COLO829 (cell line): ENCODE measurements at regions not wholly inside any gene's neighbourhood (a gene's known extent, or its start where the extent isn't known, plus 50 kb on each side); places are given as distances from the start of the nearest gene placed in this dataset.
"Not testable (repeated sequence)": the region's sequence is repeated elsewhere in the genome, so short reads cannot be mapped to it uniquely, and the experiment has no call there.

Experiments used
- DNase-seq: peaks from one replicate; pipeline ENCODE4 v3.0.0; 2012; ENCODE audit warnings: low spot score

DNA sequence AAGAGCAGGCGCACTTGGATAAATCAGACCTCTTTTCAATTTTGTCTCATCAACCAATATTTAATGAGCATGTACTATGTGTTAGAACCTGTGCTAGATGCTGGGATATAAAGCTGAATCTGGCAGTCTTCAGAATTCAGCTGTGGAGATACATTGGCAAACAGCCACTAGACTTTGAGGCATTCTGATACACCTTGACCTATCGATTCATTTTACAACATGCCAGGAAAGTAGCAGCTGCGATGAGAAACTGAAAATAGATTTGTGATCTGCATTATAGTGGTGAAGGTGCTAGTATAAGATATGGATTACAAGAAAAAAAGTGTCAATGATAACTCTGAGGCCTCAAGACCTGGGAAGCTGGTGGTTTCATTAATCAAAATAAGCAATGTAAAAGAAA is 1338.1 kb upstream of the TENM4 start:
- DNase-seq = no peak

DNA sequence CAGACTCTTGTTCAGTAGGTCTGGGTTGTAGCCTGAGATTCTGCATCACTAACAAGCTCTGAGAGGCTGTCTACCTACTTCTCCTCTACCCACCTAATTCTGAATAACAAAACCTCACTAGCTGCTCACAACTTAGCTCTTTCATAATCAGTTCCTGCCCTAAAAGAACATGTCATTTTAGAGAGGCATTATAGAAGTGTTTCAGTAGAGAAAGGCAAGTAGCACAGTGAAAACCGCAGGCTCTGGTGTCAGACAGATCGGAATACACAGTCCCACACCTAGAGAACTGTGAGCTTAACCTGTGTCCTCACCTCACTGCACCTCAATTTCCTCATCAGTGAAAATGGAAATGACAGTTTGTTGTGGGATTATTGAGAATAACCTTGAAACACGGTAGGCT is 1337.6 kb upstream of the TENM4 start:
- DNase-seq = no peak

DNA sequence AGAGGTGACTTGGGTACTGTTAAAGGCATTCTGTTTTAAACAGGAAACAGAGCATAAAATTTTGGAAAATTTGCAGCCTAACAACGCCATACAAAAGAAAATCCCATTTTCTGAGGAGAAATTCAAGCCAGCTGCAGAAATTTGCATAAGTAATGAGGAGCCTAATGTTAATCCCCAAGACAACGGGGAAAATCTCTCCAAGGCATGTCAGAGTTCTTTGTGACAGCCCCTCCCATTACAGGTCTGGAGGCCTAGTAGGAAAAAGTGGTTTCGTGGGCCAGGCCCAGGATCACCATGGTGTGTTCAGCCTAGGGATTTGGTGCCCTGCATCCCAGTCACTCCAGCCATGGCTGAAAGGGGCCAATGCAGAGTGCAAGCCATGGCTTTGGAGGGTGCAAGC is 1333.1 kb upstream of the TENM4 start:
- no peak for DNase-seq

DNA sequence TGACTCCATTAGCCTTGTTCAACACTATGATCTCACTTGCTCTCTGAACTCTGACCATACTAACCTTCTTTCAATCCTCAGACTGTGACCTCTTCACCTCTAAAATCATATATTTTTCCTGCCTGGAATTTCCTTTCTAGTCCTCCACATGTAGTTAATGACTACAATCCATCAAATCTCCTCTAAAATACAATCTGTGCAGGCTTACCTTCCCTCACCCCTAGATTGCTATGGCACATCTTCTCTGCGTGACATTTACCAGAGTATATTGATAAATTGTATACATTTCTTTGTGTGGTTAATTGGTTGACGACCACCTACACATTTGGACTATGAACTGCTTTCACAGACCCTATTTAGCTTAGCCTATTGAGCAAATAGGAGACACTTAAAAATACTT is 1330.2 kb upstream of the TENM4 start:
- no peak for DNase-seq

DNA sequence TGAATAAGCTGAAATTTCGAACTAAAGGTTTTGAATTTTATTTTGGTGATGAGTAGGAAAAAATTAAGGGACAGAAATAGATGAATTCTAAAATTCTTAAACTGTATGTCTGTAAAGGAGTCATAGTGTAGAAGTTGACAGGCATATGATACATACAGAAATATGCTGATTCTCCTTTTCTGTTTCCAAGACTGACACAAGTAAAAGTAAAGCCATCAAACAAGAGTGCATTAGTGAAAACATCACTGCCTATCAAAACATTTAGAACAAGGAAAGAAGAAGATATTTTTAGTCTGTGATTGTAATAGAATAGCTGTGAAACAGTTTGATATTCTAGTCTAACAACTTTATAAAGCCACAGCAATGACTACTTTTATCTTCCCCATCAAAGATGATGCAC is 1318.0 kb upstream of the TENM4 start:
- DNase-seq = no peak

DNA sequence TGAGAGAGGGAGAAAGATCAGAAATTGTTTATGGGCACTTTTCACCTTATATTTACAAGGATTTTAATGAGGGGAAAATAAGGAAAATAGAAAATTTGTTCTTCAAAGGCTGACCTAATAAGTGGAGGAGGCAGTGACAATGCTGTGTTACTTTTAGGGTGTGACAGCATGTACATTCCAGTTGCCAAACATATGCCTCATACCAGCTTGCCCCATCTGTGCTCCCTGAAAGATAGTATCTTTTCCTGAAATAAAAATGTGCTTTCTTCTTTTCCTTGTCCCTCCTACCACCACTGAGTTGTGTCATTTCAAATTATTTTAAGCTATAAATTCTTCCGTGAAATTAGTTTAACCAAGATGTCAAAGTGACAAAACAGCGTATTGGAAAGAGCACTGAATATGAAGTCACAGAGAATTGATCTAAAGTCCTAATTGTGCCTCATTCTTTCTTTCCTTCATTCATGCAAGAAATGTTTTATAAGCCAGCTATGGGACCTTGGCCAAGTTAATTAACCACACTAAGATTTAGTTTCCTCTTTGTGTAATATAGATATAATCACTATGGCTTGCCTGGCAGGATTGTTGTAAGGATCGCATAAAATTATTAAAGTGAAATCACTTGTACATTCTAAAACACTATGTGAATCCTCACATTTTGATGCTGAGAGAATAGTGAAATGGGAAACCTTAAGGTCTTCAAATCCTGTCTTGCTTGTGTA is 1307.5 kb upstream of the TENM4 start:
- no peak for DNase-seq

DNA sequence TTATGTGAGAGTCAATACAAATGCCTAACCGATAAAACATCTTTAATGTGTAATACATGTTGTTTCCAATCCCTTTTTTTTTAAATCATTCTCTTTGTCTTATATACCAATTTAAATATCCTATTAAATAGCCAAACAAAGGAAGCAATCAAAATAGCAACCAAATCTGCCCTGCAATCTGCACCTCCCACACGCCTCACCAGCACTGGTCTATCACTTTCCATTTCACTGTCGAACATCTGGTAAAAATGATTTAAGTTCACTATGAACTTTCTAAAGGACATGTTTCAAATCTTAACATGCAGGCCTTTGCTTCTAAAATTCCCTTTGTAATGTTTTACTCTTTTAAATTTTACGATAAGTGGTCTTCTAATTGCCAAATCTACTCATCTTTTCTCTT is 1305.5 kb upstream of the TENM4 start:
- DNase-seq = no peak

DNA sequence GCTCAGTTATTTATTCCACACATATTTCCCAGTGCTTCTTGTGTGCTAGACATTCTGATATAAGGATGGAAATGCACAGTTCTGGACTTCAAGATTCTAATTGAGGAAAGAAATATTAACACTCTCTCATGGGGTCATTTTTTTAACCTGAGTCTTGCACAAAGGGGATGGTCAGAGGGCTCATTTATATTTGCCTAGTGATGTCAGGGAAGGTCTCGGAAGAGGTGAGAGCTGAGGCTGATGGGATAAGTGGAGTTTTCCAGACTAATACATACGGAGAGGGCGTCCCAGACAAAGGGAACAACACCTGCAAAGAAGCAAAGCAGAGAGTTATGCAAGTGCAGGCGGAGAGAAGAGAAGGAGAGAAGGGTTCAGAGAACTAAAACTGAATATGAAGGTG is 1304.6 kb upstream of the TENM4 start:
- no peak for DNase-seq

DNA sequence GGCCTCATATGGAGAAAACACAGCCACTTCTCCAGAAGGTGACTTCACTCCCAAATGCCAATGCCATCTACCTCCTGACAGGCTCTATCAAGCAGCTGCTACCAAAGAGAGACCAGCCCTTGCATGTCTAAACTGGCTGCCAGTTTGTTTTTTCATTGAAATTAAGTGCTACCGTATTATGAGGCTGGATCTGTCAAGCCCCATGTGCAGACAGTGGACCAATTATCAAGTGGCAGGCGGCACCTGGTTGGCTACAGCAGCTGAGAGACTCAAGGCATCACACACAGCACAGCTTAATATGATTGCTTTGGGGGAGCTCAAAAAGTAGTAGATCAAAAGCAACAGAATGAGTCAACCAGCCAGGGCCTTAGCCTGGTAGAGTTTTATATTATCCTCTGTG is 1293.0 kb upstream of the TENM4 start:
- DNase-seq = no peak

DNA sequence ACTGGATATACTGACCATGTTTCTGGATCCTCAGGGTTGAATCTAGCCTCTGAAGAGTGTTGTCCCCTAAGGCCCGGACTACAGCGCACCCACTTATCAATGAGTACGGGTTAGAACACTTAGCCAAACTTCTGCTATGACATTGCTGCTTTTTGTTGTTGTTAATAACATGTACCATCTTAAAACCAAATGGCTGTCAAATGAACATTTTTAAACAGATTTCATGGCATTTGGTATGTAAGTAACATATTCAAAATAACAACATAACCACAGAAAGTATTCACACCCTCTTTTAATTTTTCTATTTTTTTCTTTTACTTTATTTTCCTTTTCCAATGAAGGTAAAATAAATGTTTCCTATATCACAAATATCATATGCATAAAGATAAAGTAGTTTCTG is 1292.5 kb upstream of the TENM4 start:
- no peak for DNase-seq

DNA sequence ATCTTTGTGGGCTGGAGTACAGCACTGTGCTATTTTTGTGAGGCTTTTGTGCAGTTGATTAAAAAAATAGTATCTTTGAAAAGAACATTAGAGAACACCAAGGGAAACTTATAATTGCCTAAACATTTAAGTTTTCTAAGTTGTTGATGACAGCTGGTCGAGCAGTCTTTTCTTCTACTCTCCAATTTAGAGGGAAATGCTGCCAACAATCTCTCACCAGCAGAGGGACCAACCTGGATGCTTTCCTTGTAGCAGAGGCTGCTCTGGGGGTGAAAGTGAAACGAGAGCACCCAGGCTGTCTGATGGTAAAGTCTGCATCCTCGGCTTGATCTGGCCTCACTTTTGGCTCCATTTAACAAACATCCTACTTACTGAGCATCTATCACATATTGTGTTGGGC is 1286.5 kb upstream of the TENM4 start:
- DNase-seq = no peak

DNA sequence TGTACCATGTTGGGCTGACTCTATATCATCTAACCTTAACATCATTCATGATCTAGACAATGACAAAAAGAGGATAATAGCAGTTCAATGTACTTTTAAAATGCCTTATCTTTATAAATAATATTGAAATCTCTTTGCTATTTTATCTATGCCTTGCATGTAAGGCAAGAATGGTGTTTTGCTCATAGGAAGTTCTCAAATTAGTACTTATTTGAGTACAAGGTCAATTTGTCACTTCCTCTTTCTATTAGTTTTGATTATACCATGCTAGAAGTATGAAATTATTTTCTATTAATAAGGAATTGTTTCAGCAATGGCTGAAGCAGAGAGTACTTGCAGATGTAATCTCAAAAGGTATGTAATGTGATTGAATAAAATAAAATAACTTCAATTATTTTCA is 1285.4 kb upstream of the TENM4 start:
- no peak for DNase-seq

DNA sequence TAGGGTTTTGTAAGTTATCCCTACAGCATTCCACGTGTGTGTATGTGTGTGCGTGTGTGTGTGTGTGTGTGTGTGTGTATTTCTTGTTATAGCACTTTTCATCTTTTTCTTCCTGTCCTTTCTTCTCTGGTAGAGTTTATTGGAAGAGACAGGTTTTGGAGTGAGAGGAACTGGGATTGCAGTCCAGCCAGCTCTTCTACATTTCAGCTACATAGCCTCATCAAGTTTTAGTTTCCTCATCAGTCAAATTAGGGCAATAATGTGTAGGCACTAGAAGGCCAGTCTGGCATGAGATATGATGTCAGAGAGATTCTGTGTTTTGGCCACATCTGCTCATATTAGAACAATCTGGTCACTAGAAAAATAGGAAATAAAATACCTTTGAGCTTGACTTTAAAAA is 1283.5 kb upstream of the TENM4 start:
- DNase-seq = no peak

DNA sequence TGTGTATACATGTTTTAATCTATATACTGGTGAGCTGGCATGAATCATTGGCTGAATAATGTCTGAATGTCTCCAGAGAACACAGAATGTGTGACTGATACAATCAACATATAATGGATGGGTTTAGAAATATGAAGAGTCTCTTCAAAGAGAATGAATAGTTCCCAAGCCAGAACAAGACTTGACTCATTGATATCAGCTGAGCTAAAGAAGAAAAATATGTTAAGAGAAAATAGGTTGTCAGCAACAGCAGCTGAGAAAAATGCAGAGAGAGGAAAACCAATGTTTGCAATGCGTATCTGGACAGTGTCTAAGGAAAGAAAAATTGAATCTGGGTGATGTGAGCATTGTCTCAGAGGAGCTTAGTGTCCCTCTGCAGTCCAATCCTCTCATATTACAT is 1281.8 kb upstream of the TENM4 start:
- no peak for DNase-seq

DNA sequence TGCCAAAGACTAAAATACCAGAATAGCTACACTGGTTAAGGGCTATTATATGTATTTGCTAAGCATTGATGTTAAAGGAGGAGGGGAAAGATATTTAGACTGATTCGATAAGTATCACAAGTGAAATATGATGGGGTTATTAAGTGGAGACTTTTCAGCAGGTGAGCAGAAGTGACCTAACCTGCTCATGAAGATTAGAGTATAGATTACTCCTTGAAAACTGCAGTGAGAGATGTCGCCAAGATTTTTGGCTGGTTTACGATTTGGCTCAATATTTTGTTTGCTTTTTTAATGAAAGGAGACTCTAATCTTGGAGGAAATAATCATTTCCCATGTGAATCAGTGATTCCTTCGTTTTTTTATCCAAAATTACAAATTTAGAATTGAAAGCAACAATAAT is 1279.5 kb upstream of the TENM4 start:
- DNase-seq = no peak

DNA sequence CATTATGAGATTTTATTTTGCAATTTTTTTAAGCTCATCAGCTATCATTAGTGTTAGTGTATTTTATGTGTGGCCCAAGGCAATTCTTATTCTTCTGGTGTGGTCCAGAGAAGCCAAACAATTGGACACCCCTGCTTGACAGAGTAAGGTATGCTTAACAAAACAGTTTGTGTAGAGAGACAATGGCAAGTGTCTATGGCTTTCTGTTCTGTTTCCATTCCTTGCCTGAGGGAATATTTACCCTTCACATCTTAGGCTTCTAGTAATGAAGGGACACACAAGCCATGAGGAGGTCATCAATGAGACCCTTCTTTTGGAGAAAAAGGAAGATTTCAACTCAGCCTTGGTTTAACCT is 1278.4 kb upstream of the TENM4 start:
- no peak for DNase-seq

DNA sequence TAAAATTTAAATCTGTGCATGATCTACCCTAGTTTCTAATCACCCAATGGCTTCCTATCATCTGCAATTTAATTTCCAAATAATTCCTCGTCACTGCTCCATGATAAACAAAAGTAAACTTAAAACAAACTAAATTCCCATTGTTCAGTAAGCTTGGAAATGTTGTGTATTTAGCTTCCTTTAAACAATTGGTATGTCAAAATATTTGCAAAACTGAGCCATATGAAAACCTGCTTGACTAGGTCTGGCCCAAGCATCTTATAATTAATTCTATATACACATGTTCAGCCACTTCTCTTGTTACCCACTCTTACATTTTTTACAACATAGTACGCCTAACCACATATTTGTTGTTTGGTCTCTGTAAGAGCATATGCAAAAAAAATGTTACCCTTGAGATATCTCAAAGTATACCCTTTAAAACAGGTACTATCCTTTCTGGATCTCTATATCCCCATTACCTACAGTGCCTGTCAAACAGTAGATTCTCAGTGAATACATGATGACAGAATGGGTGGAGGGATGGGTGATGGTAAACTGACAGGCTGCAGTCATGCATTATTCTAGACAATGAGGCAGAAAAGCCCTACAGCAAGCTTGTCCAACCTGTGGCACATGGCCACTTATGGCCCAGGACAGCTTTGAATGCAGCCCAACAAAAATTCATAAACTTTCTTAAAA is 1277.9 kb upstream of the TENM4 start:
- no peak for DNase-seq

DNA sequence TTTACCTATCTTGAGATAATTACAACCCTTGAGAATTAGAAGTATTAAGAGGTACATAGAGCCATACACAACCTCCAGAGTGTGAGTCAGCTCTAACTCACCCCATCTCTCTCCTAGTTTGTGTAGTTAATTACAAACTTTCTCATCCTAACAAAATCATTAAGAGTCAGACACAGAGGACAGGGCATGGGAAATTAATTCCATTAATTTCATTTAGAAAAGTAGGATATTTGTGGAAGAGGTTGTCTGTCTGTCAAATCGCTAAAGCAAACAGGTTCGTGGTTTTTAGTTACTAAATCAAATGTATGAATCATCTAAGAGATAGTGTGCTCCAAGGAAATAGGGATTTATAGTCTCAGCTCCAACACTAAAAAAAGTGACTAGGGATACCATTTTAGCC is 1261.4 kb upstream of the TENM4 start:
- DNase-seq = no peak

DNA sequence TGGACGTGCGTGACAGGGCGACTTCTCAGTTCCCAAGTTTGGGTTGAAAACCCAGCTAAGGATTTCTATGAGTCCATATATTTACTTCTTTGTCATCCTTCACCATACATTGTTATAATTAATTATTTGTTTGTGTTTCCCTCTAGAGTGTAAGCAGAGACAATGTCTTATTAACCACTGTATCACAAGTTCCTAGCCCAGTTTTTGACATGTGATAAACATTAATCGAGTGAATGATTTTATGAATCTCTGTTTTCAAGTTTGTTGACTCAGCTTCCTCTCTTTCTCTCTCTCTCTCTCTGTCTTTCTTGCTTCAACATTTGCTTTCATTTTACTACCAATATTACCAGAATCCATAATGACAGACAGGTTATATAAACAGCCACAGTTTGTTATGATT is 1259.6 kb upstream of the TENM4 start:
- no peak for DNase-seq

DNA sequence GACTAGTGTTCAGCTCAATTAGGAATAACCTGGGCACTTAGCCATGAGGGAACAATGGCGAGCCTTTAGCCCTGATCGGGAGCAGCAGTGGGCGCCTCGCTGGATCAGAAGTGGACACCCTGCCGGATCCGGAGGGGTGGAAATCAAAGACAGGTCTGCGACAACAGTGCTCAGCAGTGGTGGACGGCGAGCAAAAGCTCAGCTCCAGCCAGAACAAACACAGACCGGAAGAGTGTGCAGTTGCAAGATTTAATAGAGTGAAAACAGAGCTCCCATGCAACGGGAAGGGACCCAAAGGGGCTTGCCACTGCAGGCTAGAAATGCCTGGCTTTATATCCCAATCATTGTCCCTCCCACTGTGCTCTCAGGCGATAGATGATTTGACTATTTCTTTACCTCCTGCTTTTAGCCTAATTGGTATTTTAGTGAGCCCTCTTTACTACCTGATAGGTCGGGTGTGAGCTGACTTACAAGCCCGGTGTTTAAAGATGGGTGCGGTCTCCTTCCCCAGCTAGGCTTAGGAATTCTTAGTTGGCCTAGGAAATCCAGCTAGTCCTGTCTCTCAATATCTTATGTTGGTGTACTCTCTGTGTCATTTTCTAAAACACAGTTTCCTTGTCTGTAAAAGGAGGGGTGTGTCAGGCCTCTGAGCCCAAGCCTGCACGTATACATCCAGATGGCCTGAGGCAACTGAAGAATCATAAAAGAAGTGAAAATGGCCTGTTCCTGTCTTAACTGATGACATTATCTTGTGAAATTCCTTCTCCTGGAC is 1258.8 kb upstream of the TENM4 start:
- DNase-seq = not testable (repeated sequence)

DNA sequence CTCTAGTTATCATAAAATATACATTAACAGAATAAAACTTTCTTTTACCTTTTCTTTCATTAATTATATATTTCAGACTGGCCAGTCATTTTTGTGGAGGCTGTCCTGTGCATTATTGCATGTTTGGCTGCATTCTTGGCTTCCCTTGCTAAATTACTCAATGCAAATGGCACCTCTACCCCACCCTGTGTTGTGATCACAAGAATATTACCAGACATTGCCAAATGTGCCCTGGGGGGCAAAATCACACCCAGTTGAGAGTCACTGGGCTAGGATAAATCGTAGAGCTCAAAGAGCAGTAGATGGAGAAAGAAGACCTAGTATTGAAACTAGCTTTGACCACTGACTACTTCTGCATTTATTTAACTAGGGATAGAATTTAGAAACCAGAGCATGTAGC is 1257.8 kb upstream of the TENM4 start:
- DNase-seq = no peak

DNA sequence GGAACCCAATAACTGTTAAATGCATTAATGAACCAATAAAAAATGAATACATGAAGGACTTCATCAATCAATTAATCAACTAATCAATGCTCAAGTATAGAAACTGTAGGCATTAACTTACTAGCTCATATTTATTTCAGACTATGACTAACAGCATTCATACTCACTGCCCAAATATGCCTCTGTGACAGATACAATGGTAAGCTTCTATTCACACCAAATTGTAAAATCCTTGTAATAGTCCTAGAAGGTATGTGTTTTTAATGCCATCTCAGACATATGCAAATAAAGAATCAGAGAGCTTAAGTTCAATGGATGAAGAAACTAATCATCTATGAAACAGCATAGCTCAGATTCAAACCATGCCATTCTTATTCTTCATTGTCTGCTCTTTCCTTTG is 1253.6 kb upstream of the TENM4 start:
- no peak for DNase-seq

DNA sequence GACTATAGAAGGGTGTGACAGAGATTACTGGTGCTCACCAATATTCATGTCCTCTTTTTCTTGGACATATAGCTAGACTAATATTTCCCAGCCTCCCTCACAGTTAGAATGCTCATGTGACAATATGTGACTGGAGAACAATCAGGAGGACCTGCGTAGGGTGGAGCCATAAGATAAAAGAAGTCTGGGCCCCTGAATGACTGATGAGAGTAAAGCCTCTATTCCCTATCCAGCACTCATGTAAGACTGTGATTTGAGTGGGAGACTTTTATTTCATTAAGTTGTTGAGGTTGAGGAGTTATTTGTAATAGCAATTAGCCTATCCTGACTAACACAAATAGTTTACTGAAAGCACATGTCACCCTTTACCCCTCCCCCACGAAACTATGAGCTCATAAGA is 1247.1 kb upstream of the TENM4 start:
- no peak for DNase-seq

DNA sequence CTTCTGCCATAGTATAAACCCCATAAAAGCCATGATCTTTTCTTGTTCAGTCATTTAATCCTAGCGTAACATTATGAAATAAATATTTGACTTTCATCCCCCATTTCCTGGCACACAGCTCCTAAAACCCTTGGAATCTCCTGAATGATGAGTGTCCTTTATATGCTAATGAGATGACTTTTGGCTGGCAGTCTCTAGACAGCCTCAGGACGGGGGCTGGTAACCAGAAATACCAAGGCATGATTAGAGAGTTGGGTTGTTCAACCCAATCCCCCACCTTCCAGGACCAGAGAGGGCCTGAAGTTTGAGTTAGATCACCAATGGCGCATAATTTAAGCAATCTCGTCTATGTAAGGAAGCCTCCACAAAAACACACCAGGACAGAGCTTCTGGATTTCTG is 1246.1 kb upstream of the TENM4 start:
- no peak for DNase-seq
